GM13977 (cell line): ENCODE measurements at regions not wholly inside any gene's neighbourhood (a gene's known extent, or its start where the extent isn't known, plus 50 kb on each side); places are given as distances from the start of the nearest gene placed in this dataset.

Source experiments
- DNase-seq: peaks from one replicate; pipeline ENCODE4 v3.0.0; 2012; ENCODE audit warnings: low spot score
- in situ Hi-C: fragments of 300-500 bp; cut with MboI; formaldehyde crosslinking; loops from one replicate; pipeline ENCODE4 v1.12.0; 2022; ENCODE audit warnings: low sequenced_read_pairs, low pct_unique_long_range_greater_than_20kb, mixed read lengths, inconsistent platforms; ENCODE audit not compliant: unreplicated experiment
- TF ChIP-seq, protein P1 (sequence below): IDR thresholded peaks from 2 replicates; pipeline ENCODE4 v1.5.1; 2012; ENCODE audit warnings: mild to moderate bottlenecking, control low read depth; ENCODE audit not compliant: insufficient read depth; ENCODE audit errors: extremely low read depth, missing control alignments

DNA sequence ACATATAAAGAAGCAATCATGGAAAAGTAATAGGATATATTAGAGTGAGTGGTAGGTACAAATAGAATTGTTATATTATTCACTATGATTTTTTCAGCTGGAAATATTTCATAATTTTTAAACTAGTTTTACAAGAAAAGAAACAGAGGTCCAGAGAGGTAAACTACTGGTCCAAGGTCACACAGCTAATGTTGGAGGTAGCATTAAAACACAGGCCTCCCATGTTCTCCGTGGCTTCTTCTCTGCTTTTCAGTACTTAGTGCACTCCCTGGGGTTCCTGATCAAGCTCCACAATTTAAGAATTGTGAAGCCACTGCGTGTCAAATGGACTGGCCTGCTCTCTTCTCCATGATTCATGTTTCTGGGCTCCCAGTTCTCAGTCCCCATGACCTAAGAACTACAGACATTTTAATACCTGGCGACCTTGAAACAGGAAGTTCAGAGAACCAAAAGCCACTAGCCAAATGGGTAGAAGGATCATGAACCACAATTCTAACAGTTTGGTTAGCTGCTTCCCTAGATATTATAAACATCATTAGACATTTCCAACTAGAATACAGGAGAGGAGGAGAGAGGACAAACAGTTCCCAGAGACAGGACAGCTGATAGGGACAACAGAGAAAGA, 172.0 kb upstream of the KLF3 start:
- no peak for DNase-seq
- in situ Hi-C loops = no loop called here
- TF ChIP-seq, protein P1, sequence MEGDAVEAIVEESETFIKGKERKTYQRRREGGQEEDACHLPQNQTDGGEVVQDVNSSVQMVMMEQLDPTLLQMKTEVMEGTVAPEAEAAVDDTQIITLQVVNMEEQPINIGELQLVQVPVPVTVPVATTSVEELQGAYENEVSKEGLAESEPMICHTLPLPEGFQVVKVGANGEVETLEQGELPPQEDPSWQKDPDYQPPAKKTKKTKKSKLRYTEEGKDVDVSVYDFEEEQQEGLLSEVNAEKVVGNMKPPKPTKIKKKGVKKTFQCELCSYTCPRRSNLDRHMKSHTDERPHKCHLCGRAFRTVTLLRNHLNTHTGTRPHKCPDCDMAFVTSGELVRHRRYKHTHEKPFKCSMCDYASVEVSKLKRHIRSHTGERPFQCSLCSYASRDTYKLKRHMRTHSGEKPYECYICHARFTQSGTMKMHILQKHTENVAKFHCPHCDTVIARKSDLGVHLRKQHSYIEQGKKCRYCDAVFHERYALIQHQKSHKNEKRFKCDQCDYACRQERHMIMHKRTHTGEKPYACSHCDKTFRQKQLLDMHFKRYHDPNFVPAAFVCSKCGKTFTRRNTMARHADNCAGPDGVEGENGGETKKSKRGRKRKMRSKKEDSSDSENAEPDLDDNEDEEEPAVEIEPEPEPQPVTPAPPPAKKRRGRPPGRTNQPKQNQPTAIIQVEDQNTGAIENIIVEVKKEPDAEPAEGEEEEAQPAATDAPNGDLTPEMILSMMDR = no peak

DNA sequence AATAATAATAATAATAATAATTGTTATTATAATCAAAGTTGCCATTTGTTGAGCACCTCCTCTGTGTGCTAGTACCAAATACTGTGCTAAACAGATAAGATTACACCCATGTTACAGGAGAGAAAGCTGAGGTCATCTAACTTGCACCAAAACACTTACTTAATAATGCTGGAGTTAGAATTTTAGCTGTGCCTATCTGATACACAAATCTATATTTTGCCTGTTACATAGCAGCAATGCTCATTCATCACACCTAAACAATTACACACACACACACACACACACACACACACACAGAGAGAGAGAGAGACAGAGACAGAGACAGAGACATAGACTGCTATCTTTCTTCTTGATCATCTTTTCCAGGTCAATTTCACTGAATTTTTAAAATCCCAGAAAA, 170.9 kb upstream of the KLF3 start:
- in situ Hi-C loops = no loop called here
- TF ChIP-seq, protein P1 = no peak
- DNase-seq = no peak

DNA sequence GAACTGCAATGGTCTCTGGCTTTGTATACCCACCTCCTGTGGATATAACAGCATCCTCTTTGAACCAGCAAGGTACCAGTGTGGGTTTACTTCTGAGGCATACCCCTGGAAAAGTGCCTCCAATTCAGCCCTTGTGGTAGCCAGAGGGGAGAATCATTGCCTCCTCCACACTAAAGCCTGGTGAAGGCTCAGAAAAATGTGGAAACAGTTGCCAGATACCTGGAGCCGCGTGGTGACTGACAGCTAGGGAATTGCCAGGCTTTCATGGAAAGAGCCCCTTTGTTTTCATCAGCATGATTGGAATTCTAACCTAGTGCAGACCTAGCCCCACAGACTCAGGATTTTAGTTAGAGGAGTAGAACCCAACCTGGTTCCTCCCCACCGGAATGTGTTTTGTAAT, 168.6 kb upstream of the KLF3 start:
- DNase-seq = no peak
- TF ChIP-seq, protein P1 = no peak
- in situ Hi-C loops = no loop called here

DNA sequence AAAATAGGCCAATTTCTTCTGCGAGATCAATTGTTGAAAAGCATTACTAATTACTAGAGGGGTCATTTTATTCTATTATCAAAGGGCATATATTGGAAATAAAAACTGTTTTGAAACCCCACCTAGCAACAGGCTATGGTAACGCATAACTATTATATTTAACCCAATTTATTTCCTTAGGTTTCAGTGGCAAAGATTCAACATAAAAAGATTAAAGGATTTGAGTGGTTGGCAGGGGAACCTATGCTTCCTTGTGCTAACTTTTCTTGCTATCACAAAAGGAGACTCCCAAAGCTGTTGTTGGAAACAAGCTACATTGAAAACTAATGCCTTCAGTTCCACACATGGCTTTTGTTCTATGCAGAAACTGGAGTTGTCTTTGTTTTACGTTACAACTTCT, 166.9 kb upstream of the KLF3 start:
- in situ Hi-C loops = no loop called here
- TF ChIP-seq, protein P1 = no peak
- DNase-seq = no peak

DNA sequence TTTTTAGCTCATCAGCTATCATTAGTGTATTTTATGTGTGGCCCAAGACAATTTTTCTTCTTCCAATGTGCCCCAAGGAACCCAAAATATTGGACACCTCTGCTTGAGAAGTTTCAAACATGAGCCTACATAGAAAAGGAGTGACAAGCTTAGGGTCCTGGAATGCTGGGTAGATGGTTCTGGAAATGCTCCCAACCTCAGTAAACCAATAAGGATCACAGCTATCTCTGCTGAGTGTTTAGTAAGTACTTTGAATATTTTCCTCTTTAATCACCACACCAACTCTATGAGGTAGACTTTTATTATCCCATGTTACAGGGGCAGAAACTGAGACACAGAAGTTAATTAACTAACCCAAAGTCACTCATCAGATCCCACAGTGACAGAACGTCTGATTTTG, 164.9 kb upstream of the KLF3 start:
- DNase-seq = no peak
- TF ChIP-seq, protein P1 = no peak
- in situ Hi-C loops = no loop called here

DNA sequence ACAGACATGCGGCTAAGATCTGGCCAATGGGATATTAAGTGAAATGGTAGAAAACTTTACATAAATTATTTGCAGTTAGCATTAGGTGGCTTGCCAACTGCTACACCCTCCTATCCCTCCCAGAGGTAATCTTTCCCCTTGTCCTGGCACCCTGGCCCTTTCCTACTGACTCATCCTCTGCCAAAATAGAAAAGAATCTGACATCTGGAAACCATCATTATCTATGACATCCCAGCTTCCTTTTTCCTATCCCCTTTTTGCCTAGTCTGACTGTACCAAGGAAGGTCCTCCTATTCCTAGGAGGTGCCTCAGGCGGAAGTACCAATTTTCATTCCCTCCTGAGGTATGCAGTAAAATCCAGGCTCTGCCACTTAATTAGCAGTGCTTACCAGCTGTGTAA, 163.6 kb upstream of the KLF3 start:
- in situ Hi-C loops = no loop called here
- TF ChIP-seq, protein P1 = no peak
- no peak for DNase-seq

DNA sequence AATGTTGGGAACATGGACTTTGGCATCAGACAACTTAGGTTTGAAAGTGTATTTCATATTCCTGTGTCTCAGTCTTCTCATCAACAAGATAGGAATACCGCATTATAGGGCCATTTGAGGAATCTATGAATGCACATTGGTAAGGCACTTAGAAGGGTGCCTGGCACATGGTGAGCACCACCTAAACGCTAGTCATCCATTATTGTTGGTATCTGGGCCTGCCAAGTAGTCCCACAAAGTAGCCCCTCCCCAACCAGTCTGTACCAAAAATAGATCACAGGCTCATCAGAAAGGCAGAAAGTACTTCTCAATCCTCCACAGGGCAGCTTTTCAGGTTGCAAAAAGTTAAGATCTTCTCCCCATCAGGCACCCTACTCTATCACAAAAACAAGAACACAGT, 162.3 kb upstream of the KLF3 start:
- in situ Hi-C loops = no loop called here
- TF ChIP-seq, protein P1 = no peak

More for the DNA sequence above, 162.3 kb upstream of the KLF3 start:
- no peak for DNase-seq
